ENCODE measurements at regions not wholly inside any gene's neighbourhood (a gene's known extent, or its start where the extent isn't known, plus 50 kb on each side); places are given as distances from the start of the nearest gene placed in this dataset.

DNA sequence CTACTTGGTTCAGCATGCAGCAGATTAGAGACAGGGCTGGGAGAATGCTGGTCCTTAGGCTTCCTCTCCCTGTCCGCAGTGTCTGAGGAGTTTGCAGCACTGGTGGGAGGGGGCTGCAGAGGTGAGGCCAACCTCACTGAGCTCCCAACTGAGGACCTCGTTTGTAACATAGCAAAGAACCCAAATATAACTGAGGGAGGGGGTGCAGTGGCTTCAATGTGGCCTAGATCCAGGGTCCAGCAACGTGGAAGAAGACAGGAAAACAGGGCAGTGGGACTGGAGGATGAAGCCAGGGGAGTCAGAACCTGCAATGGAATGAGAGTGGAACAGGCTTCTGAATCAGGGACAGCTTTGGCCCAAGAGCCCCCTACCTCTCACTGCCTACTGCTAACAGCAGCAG, 84.3 kb upstream of the MAFB start:
- intact Hi-C loops (cut with micrococcal nuclease), result no loop called here
- Mint-ChIP-seq H3K27ac (no peak overlapping the region), H3K9me3 (no peaks in the 10 kb centered on the region), H3K4me1 (ENCODE audit: low read depth) (peaks cover 4% of the 10 kb centered on the region), H3K36me3 (ENCODE audit: low read depth) (no peaks in the 10 kb centered on the region), H3K27me3 (ENCODE audit: low read depth) (peaks cover 8% of the 10 kb centered on the region), H3K4me3 (ENCODE audit: low read depth) (no peak overlapping the region)
- DNase-seq (ENCODE audit: low spot score), result no peak

DNA sequence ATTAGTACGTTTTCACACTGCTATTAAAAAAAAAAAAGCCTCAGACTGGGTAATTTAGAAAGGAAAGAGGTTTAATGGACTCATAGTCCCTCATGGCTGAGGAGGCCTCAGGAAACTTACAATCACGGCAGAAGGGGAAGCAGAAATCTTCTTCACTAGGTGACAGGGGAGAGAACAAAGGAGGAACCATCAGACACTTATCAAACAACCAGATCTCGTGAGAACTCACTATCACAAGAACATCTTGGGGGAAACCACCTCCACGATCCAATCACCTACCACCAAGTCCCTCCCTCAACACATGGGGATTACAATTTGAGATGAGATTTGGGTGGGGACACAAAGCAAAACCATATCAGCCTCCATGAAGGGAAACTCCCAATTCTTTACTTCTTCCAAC, 85.2 kb upstream of the MAFB start:
- intact Hi-C loops (cut with micrococcal nuclease), result no loop called here
- peaks cover 4% of the 10 kb centered on the region for H3K4me1 Mint-ChIP-seq (ENCODE audit: low read depth)
- DNase-seq (ENCODE audit: low spot score), result no peak
- H3K27ac Mint-ChIP-seq, result no peak overlapping the region
- H3K4me3 Mint-ChIP-seq (ENCODE audit: low read depth), result no peak overlapping the region
- peaks cover 13% of the 10 kb centered on the region for H3K27me3 Mint-ChIP-seq (ENCODE audit: low read depth)
- H3K9me3 Mint-ChIP-seq, result no peaks in the 10 kb centered on the region
- H3K36me3 Mint-ChIP-seq (ENCODE audit: low read depth), result no peaks in the 10 kb centered on the region

DNA sequence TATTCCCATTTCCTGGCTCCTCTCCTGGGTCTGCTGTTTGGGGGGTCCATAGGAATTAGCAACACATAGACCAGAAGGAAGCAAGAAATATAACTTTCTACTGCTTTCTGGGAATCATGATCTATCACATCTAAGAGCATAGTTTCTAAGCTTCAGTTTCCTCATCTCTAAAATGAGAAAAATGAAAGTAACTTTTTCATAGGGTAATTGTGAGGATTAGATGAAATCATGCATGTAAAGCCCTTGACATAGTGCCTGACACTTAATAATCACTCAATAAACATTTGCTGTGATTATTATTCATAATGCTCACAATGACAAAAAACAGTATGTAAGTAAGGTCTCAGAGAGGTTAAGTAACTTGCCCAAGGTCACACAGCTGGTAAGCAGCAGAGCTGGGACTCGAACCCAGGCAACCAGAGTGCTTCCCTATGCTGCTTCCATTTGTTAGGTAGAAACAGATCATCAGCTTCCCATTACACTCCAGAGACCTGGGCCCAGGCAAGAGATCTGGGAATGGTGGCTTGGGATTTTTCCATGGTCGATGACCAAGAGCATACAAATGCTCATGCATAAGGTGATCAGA, 86.6 kb upstream of the MAFB start:
- no peak for DNase-seq (ENCODE audit: low spot score)
- Mint-ChIP-seq H3K9me3 (no peaks in the 10 kb centered on the region), H3K4me1 (ENCODE audit: low read depth) (peaks cover 4% of the 10 kb centered on the region), H3K36me3 (ENCODE audit: low read depth) (no peaks in the 10 kb centered on the region), H3K27me3 (ENCODE audit: low read depth) (peaks cover 10% of the 10 kb centered on the region), H3K27ac (no peak overlapping the region), H3K4me3 (ENCODE audit: low read depth) (no peak overlapping the region)
- intact Hi-C loops (cut with micrococcal nuclease), result no loop called here

DNA sequence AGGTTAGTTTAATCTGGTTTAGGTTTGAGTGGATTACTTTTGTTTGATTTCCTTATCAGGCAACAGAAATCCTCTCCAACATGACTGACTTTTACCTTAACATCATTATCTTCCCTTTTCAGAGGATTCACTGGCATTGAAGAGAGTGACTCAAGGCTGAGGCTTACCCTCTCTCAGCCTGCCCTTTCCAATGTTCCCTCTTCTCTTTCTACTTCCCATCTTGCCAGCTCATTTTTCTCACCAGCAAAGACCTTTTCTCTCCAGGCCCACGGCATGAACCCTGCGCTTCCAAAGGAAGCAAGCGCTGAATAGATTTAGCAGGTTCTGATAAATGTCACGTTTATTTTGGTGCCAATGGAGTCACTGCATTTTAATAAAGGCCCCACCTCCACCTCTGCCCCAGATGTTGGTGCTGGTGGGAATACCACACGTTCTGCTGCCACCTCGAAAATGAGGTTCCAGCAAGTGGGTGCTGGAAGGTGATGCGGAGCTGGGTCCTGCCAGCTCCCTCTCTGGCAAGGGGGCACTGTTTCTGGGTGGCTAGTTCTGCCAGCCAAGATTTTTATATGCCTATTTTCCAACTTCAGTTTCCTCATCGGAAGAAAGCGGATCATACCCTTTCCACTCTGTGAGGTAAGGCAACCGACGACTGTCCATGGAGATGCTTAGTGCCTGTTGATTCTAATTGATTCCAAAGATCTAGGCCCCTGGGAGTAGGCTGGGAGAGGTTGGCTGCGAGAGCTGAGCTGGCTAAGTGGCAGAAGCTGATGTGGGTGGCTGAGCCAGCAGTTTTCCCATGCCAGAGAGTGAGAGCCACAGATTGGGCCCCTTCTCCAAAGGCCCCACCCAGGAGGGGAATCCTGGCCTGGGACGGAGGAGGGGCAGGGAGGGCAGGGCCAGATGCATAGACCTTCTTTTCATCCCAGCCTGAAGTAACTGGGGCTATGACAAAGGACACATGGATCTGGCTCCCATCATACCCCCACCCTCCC, 87.7 kb upstream of the MAFB start:
- Mint-ChIP-seq H3K9me3 (no peaks in the 10 kb centered on the region), H3K4me1 (ENCODE audit: low read depth) (peaks cover 4% of the 10 kb centered on the region), H3K36me3 (ENCODE audit: low read depth) (no peaks in the 10 kb centered on the region), H3K27ac (no peak overlapping the region), H3K27me3 (ENCODE audit: low read depth) (peaks cover 8% of the 10 kb centered on the region), H3K4me3 (ENCODE audit: low read depth) (no peak overlapping the region)
- intact Hi-C loops (cut with micrococcal nuclease), result no loop called here
- no peak for DNase-seq (ENCODE audit: low spot score)

GRCh38 chr20:40777653-40778052, 88.6 kb upstream of the MAFB start:
- no peaks in the 10 kb centered on the region for H3K9me3 Mint-ChIP-seq
- no peak overlapping the region for H3K27ac Mint-ChIP-seq
- H3K27me3 Mint-ChIP-seq (ENCODE audit: low read depth), result peaks cover 9% of the 10 kb centered on the region
- H3K36me3 Mint-ChIP-seq (ENCODE audit: low read depth), result no peaks in the 10 kb centered on the region
- no peak overlapping the region for H3K4me3 Mint-ChIP-seq (ENCODE audit: low read depth)
- intact Hi-C loops (cut with micrococcal nuclease), result no loop called here
- DNase-seq (ENCODE audit: low spot score), result no peak
- peaks cover 5% of the 10 kb centered on the region for H3K4me1 Mint-ChIP-seq (ENCODE audit: low read depth)

DNA sequence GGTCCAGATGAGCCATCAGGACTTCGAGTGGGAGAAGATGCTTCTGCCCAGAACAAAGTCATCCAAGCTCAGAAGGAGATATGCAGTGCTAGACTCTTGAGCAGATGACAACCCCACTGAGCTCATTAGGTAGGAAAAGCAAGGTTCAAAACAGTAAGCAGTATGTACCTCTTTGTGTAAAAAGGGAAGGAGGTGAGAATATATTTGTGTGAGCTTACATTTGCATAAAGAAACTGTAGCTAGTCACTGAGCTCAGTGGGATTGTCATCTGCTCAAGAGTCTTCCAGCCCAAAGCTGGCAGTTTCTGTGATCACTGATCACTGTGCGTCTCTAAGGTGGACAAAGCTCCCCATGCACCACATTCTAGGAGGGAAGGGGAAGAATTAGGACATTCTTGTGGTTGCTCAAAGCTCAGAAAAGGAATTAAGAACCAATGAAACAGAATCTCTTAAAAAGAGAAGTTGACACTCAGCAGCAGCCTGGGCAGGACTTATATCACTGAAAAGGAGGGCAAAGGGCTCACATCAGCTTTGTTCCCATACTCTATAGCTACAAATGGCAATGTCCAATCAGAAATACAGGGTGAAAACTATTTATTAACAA, 90.0 kb upstream of the MAFB start:
- Mint-ChIP-seq H3K27ac (no peak overlapping the region), H3K9me3 (no peaks in the 10 kb centered on the region), H3K4me3 (ENCODE audit: low read depth) (no peak overlapping the region), H3K27me3 (ENCODE audit: low read depth) (peaks cover 12% of the 10 kb centered on the region), H3K36me3 (ENCODE audit: low read depth) (no peaks in the 10 kb centered on the region), H3K4me1 (ENCODE audit: low read depth) (peaks cover 6% of the 10 kb centered on the region)
- DNase-seq (ENCODE audit: low spot score), result no peak
- intact Hi-C loops (cut with micrococcal nuclease), result no loop called here

DNA sequence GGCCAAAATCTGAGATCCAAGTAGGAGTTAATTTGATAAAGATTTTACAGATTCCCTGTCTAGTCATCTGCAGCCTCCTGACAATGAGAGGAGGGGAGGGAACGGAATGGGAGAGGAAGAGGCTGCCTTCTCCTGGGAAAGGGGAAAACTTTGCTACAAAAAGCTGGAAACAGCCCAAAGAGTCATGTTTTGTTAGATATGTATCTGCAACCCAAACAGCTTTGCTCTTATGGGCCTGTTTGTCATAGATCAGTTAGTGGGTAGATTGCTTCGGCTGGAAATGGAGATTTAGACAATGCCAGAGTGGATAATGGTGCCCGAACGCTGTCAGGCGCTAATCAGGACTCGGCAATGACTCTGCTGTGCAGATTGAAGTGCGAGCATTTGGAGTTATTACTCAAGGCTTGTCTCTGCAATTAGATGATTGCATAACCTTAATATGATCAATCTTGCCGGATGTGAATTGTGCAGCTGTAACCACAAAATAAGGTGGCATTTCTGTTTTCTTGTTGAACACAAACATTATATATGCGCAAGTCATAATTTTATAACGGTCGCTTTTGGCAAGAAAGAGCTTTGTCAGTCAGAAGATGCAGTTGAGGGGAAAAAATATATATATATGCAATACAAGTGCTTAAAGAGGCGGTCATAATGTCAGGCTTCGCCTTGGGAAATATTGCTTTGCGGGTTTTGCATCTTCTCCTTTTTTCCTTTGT, 92.4 kb upstream of the MAFB start:
- Mint-ChIP-seq H3K36me3 (ENCODE audit: low read depth) (no peaks in the 10 kb centered on the region), H3K27ac (no peak overlapping the region), H3K4me3 (ENCODE audit: low read depth) (no peak overlapping the region), H3K4me1 (ENCODE audit: low read depth) (peaks cover 2% of the 10 kb centered on the region), H3K9me3 (no peaks in the 10 kb centered on the region), H3K27me3 (ENCODE audit: low read depth) (peaks cover 14% of the 10 kb centered on the region)
- no peak for DNase-seq (ENCODE audit: low spot score)
- intact Hi-C loops (cut with micrococcal nuclease), result no loop called here

DNA sequence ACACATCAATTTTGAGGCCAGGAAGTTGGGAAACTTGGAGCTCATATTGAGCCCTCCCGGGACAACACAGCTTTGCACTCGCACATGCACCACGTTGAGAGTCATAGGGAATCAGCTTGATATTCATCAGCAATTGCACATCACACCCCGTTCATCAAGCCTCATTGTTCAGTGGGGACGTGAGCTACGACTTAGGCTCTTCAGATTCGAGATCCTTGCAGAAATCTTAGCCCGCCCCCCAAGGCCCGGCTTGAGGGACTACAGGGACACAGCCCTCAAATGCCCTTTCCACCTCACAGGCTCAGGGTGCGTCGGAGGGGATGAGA, 93.0 kb upstream of the MAFB start:
- H3K9me3 Mint-ChIP-seq, result no peaks in the 10 kb centered on the region
- no peaks in the 10 kb centered on the region for H3K36me3 Mint-ChIP-seq (ENCODE audit: low read depth)
- H3K4me1 Mint-ChIP-seq (ENCODE audit: low read depth), result peaks cover 2% of the 10 kb centered on the region
- no peak overlapping the region for H3K27ac Mint-ChIP-seq
- H3K27me3 Mint-ChIP-seq (ENCODE audit: low read depth), result peaks cover 14% of the 10 kb centered on the region
- H3K4me3 Mint-ChIP-seq (ENCODE audit: low read depth), result no peak overlapping the region
- intact Hi-C loops (cut with micrococcal nuclease), result no loop called here
- DNase-seq (ENCODE audit: low spot score), result no peak

DNA sequence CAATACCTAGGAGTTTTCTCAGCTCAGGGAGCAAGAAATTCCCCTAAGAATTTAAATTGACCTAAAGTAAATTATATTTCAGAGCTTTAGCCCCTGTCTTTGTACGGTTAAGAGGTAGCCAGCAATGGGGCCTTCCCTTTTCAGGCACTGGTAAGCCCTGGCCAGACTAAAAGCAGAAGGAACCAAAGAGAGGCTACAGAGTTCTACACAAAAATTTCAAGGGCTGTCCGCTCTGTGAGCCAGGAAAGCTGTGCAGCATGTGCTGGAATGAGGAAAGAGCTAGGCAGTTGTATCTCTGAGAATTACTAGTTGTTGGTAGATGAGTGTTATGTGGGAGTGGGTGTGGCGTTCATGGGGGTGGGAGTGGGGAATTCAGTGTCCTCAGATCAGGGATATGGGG, 96.3 kb upstream of the MAFB start:
- peaks cover 2% of the 10 kb centered on the region for H3K4me1 Mint-ChIP-seq (ENCODE audit: low read depth)
- no peaks in the 10 kb centered on the region for H3K36me3 Mint-ChIP-seq (ENCODE audit: low read depth)
- no peak for DNase-seq (ENCODE audit: low spot score)
- no peaks in the 10 kb centered on the region for H3K9me3 Mint-ChIP-seq
- intact Hi-C loops (cut with micrococcal nuclease), result no loop called here
- H3K27ac Mint-ChIP-seq, result no peak overlapping the region
- peaks cover 18% of the 10 kb centered on the region for H3K27me3 Mint-ChIP-seq (ENCODE audit: low read depth)
- H3K4me3 Mint-ChIP-seq (ENCODE audit: low read depth), result no peak overlapping the region

GRCh38 chr20:40786336-40786735, 97.3 kb upstream of the MAFB start:
- H3K4me1 Mint-ChIP-seq (ENCODE audit: low read depth), result peaks cover 2% of the 10 kb centered on the region
- no peak overlapping the region for H3K27ac Mint-ChIP-seq
- intact Hi-C loops (cut with micrococcal nuclease), result no loop called here
- H3K27me3 Mint-ChIP-seq (ENCODE audit: low read depth), result peaks cover 20% of the 10 kb centered on the region
- no peak for DNase-seq (ENCODE audit: low spot score)
- H3K9me3 Mint-ChIP-seq, result no peaks in the 10 kb centered on the region
- H3K4me3 Mint-ChIP-seq (ENCODE audit: low read depth), result no peak overlapping the region
- H3K36me3 Mint-ChIP-seq (ENCODE audit: low read depth), result no peaks in the 10 kb centered on the region

DNA sequence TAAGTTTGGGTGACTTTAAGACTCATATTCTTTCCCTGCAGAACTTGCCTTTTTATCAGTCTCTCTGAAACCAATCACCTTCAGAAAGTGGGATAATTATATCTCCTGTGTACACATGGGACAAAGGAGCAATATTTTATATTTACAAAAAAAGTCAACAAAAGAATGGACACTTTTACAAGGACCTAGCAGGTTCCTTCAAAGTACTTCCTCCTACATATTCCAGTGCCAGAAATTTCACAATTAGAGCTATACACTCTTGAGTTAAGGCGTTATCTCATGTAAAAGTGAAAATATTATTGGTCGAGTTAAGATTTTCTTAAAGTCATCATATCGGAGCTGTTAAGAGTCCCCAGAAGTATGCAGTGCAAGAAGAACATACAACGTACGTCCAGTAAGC, 98.9 kb upstream of the MAFB start:
- no peaks in the 10 kb centered on the region for H3K9me3 Mint-ChIP-seq
- H3K36me3 Mint-ChIP-seq (ENCODE audit: low read depth), result no peaks in the 10 kb centered on the region
- H3K27ac Mint-ChIP-seq, result no peak overlapping the region
- no peak for DNase-seq (ENCODE audit: low spot score)
- intact Hi-C loops (cut with micrococcal nuclease), result no loop called here
- no peak overlapping the region for H3K4me3 Mint-ChIP-seq (ENCODE audit: low read depth)
- H3K27me3 Mint-ChIP-seq (ENCODE audit: low read depth), result peaks cover 23% of the 10 kb centered on the region
- H3K4me1 Mint-ChIP-seq (ENCODE audit: low read depth), result no peaks in the 10 kb centered on the region

DNA sequence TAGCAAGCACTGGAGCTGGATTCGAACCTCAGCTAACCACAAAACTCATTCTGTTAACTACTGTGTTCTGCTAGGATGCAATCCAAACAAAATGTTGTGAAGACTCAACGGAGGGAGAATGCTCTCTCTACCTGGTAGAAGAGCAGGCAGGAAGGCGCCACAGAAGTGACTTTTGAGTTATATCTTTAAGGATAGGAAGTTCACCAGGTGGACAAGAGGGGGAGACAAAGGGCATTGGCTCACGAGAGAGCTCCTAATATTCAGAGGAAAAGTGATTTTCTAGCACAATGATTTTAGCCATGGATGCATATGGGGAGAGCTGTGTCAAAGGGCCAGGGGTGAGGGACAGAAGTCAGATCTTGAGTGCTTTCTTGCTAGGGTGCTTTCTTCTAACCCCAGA, 108.4 kb upstream of the MAFB start:
- Mint-ChIP-seq H3K27ac (no peak overlapping the region), H3K36me3 (ENCODE audit: low read depth) (no peaks in the 10 kb centered on the region), H3K4me3 (ENCODE audit: low read depth) (no peak overlapping the region), H3K27me3 (ENCODE audit: low read depth) (peaks cover 24% of the 10 kb centered on the region), H3K4me1 (ENCODE audit: low read depth) (no peaks in the 10 kb centered on the region), H3K9me3 (no peaks in the 10 kb centered on the region)
- intact Hi-C loops (cut with micrococcal nuclease), result no loop called here
- DNase-seq (ENCODE audit: low spot score), result no peak

- H3K4me1 Mint-ChIP-seq (ENCODE audit: low read depth), result no peaks in the 10 kb centered on the region
Measured at GRCh38 chr20:40798066-40798465, 109.0 kb upstream of the MAFB start.

More at GRCh38 chr20:40798066-40798465, 109.0 kb upstream of the MAFB start:
- Mint-ChIP-seq H3K27me3 (ENCODE audit: low read depth) (peaks cover 24% of the 10 kb centered on the region), H3K27ac (no peak overlapping the region), H3K9me3 (no peaks in the 10 kb centered on the region), H3K36me3 (ENCODE audit: low read depth) (no peaks in the 10 kb centered on the region), H3K4me3 (ENCODE audit: low read depth) (no peak overlapping the region)
- no peak for DNase-seq (ENCODE audit: low spot score)
- intact Hi-C loops (cut with micrococcal nuclease), result no loop called here

Data from activated T-helper 2 cell treated with anti-CD3 and anti-CD28 coated beads, Interferon-gamma antibody, Interleukin-2, Interleukin-4, amounts not matched to agents 10 μg/mL and 5 μg/mL and 100 μg/mL, durations not matched to agents 14 hours and 24 hours and 36 hours (primary cell).